Naive thymus-derived CD4-positive, alpha-beta T cell (primary cell): ENCODE measurements at regions not wholly inside any gene's neighbourhood (a gene's known extent, or its start where the extent isn't known, plus 50 kb on each side); places are given as distances from the start of the nearest gene placed in this dataset.

Source experiments
- ATAC-seq: fragments of 150-1000 bp; cut with Tn5 transposase; 2 replicates; pipeline ENCODE4 v1.10.0; 2021; ENCODE audit warnings: mild to moderate bottlenecking, moderate library complexity
- CTCF ChIA-PET: fragments of 350-600 bp; sonication (Branson Sonifier 250); formaldehyde crosslinking; loops from one replicate; lab custom pipeline; 2021; ENCODE audit warnings: antibody characterized with exemption; lab: Charles Lee
- POLR2A ChIA-PET: fragments of 350-600 bp; sonication (Branson Sonifier 250); formaldehyde crosslinking; loops from one replicate; lab custom pipeline; 2021; ENCODE audit warnings: antibody characterized with exemption, inconsistent platforms; lab: Charles Lee
- DNase-seq, 9 donors: peaks; one replicate each; pipeline versions ENCODE4 v3.0.0 to v3.0.0-alpha.2; 2020 to 2022; ENCODE audit warnings: mixed read lengths in 1 of 9
- H3K27ac ChIP-seq: one replicate; pipeline ENCODE4 v1.7.0; 2013; ENCODE audit warnings: mild to moderate bottlenecking, low read depth, low read length, moderate library complexity
- H3K27me3 ChIP-seq, 2 donors: one replicate each; pipeline ENCODE4 v1.7.0; 2013; ENCODE audit warnings: low read length in 2 of 2, mild to moderate bottlenecking in 2 of 2, moderate library complexity in 2 of 2; ENCODE audit not compliant: control insufficient read depth in 2 of 2, insufficient read depth in 2 of 2
- H3K36me3 ChIP-seq, 3 experiments: 1 replicate in 2 of 3; 2 replicates in 1 of 3; pipeline ENCODE4 v1.7.0; 2013; ENCODE audit warnings: low read length in 3 of 3, mild to moderate bottlenecking in 3 of 3, moderate library complexity in 1 of 3; ENCODE audit not compliant: insufficient read depth in 3 of 3, control insufficient read depth in 2 of 3
- H3K4me1 ChIP-seq, 2 donors: one replicate each; pipeline ENCODE4 v1.7.0; 2013; ENCODE audit warnings: low read length in 2 of 2, mild to moderate bottlenecking in 2 of 2, moderate library complexity in 1 of 2; ENCODE audit not compliant: control insufficient read depth in 2 of 2, insufficient read depth in 2 of 2
- H3K4me3 ChIP-seq: 2 replicates; pipeline ENCODE4 v1.7.0; 2013; ENCODE audit warnings: mild to moderate bottlenecking, low read length
- H3K9me3 ChIP-seq, 3 experiments: 1 replicate in 2 of 3; 2 replicates in 1 of 3; pipeline ENCODE4 v1.7.0; 2013; ENCODE audit warnings: low read length in 3 of 3; ENCODE audit not compliant: control insufficient read depth in 2 of 3
- H3K27ac Mint-ChIP-seq, 9 donors: one replicate each; pipeline ENCODE4 v1.8.0; 2020 to 2022; ENCODE audit warnings: mixed read lengths in 9 of 9, mild to moderate bottlenecking in 8 of 9, moderate library complexity in 5 of 9, inconsistent platforms in 2 of 9
- H3K27me3 Mint-ChIP-seq, 5 donors: one replicate each; pipeline ENCODE4 v1.8.0; 2021 to 2022; ENCODE audit warnings: mixed read lengths in 5 of 5, mild to moderate bottlenecking in 1 of 5
- H3K36me3 Mint-ChIP-seq, 5 donors: one replicate each; pipeline ENCODE4 v1.8.0; 2020 to 2022; ENCODE audit warnings: mixed read lengths in 5 of 5, mild to moderate bottlenecking in 3 of 5, inconsistent platforms in 1 of 5
- H3K4me1 Mint-ChIP-seq, 7 donors: one replicate each; pipeline ENCODE4 v1.8.0; 2020 to 2022; ENCODE audit warnings: mixed read lengths in 7 of 7, mild to moderate bottlenecking in 3 of 7, inconsistent platforms in 1 of 7
- H3K4me3 Mint-ChIP-seq, 10 donors: one replicate each; pipeline ENCODE4 v1.8.0; 2020 to 2022; ENCODE audit warnings: mild to moderate bottlenecking in 10 of 10, mixed read lengths in 10 of 10, moderate library complexity in 6 of 10, inconsistent platforms in 2 of 10
- H3K9me3 Mint-ChIP-seq, 11 donors: one replicate each; pipeline ENCODE4 v1.8.0; 2020 to 2022; ENCODE audit warnings: mixed read lengths in 11 of 11, mild to moderate bottlenecking in 4 of 11, inconsistent platforms in 1 of 11, moderate library complexity in 1 of 11
- intact Hi-C, 2 donors: fragments of 100-400 bp; cut with micrococcal nuclease; formaldehyde crosslinking; loops; one replicate each; pipeline ENCODE4 v1.15.1; 2023

- Mint-ChIP-seq H3K27ac (peak overlapping the region in 1 of 9 donors; percentile 52), H3K36me3 (peaks cover 0 to 13% (median 4%) of the 10 kb centered on the region in 5 donors)
- POLR2A ChIA-PET: no interaction called here
Measured at GRCh38 chr12:45658020-45658419, 71.5 kb upstream of the ARID2 start.

DNA sequence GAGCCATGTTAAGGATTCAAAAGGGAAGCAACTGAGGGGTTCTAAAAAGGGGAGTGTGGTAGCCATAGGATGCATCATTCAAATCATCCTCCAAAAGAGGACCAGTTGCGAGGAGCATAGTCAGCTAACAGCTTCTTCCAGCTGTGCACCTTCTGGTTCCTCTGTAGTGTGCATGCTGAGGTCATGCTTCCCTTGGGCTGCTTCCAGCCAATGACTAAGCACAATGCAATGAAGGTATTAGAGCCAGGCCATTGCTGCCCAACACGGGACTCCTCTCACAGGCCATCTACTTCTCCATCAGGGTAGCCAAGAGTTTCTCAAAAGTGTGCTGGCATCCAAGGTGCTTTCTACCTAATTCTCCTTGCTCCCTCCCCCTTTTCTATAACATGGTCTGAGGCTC is 69.2 kb upstream of the ARID2 start:
- peaks cover 0 to 13% (median 0%) of the 10 kb centered on the region in 11 donors for H3K9me3 Mint-ChIP-seq
- ChIA-PET POLR2A (no interaction called here), CTCF (interaction anchor here (0.9 kb wide), 1 partner anchor 10 kb away, joined by 3 read pairs; no protein-coding TSS in a partner anchor)
- Histone ChIP-seq H3K36me3 (no peaks in the 10 kb centered on the region), H3K9me3 (no peaks in the 10 kb centered on the region), H3K4me1 (peaks cover 0 to 4% of the 10 kb centered on the region in 2 donors), H3K4me3 (no peak overlapping the region), H3K27ac (no peak overlapping the region), H3K27me3 (no peaks in the 10 kb centered on the region)
- no peak overlapping the region for H3K4me3 Mint-ChIP-seq
- no peak for DNase-seq
- peaks cover 0 to 19% (median 4%) of the 10 kb centered on the region in 5 donors for H3K36me3 Mint-ChIP-seq
- intact Hi-C loops: no loop called here
- ATAC-seq: peak; percentile 56
- H3K4me1 Mint-ChIP-seq: peaks cover 0 to 35% (median 3%) of the 10 kb centered on the region in 7 donors
- peaks cover 0 to 71% (median 4%) of the 10 kb centered on the region in 5 donors for H3K27me3 Mint-ChIP-seq
- H3K27ac Mint-ChIP-seq: no peak overlapping the region

More at GRCh38 chr12:45658020-45658419, 71.5 kb upstream of the ARID2 start:
- DNase-seq (no peak), ATAC-seq (no peak)
- Mint-ChIP-seq H3K4me1 (peaks cover 0 to 19% (median 7%) of the 10 kb centered on the region in 7 donors), H3K27me3 (peaks cover 0 to 63% (median 4%) of the 10 kb centered on the region in 5 donors), H3K4me3 (no peak overlapping the region), H3K9me3 (peaks cover 0 to 7% (median 0%) of the 10 kb centered on the region in 11 donors)
- H3K4me3 ChIP-seq: no peak overlapping the region
- no peaks in the 10 kb centered on the region for H3K27me3 ChIP-seq
- H3K9me3 ChIP-seq: no peaks in the 10 kb centered on the region
- no peaks in the 10 kb centered on the region for H3K4me1 ChIP-seq
- CTCF ChIA-PET: interaction anchor here (1.3 to 1.5 kb wide), 2 partner anchors 11 to 91 kb away, joined by 3 to 4 read pairs; no protein-coding TSS in a partner anchor
- H3K27ac ChIP-seq: no peak overlapping the region
- H3K36me3 ChIP-seq: no peaks in the 10 kb centered on the region
- intact Hi-C loops: loop anchor here in 1 of 2 donors (10.0 kb wide), 1 partner anchor 187 kb away; no protein-coding TSS in a partner anchor

GRCh38 chr12:45663455-45663854 is 66.1 kb upstream of the ARID2 start:
- Mint-ChIP-seq H3K27me3 (peaks cover 0 to 58% (median 0%) of the 10 kb centered on the region in 5 donors), H3K9me3 (peaks cover 0 to 18% (median 0%) of the 10 kb centered on the region in 11 donors), H3K4me1 (peaks cover 3 to 47% (median 8%) of the 10 kb centered on the region in 7 donors), H3K27ac (peak overlapping the region in 1 of 9 donors; percentile 39), H3K36me3 (peaks cover 0 to 23% (median 4%) of the 10 kb centered on the region in 5 donors), H3K4me3 (peak overlapping the region in 1 of 10 donors; percentile 6)
- Histone ChIP-seq H3K27me3 (no peaks in the 10 kb centered on the region), H3K4me1 (peaks cover 4 to 5% of the 10 kb centered on the region in 2 donors), H3K27ac (no peak overlapping the region), H3K4me3 (no peak overlapping the region), H3K36me3 (no peaks in the 10 kb centered on the region), H3K9me3 (no peaks in the 10 kb centered on the region)
- intact Hi-C loops: no loop called here
- ChIA-PET CTCF (interaction anchor here (0.9 kb wide), 1 partner anchor 16 kb away, joined by 6 read pairs; no protein-coding TSS in a partner anchor), POLR2A (no interaction called here)
- no peak for ATAC-seq
- DNase-seq: no peak

GRCh38 chr12:45665941-45666340 is 63.6 kb upstream of the ARID2 start:
- H3K4me3 Mint-ChIP-seq: no peak overlapping the region
- Histone ChIP-seq H3K27me3 (no peaks in the 10 kb centered on the region), H3K27ac (no peak overlapping the region), H3K4me1 (peaks cover 24 to 27% of the 10 kb centered on the region in 2 donors), H3K4me3 (no peak overlapping the region), H3K9me3 (no peaks in the 10 kb centered on the region), H3K36me3 (no peaks in the 10 kb centered on the region)
- peaks cover 0 to 37% (median 0%) of the 10 kb centered on the region in 5 donors for H3K27me3 Mint-ChIP-seq
- DNase-seq: no peak
- peaks cover 0 to 10% (median 0%) of the 10 kb centered on the region in 11 donors for H3K9me3 Mint-ChIP-seq
- ChIA-PET CTCF (no interaction called here), POLR2A (interaction anchor here (1.4 kb wide), 1 partner anchor 10 kb away, joined by 4 read pairs; no protein-coding TSS in a partner anchor)
- no peak for ATAC-seq
- peaks cover 16 to 62% (median 30%) of the 10 kb centered on the region in 7 donors for H3K4me1 Mint-ChIP-seq
- intact Hi-C loops: loop anchor here in 1 of 2 donors (5.0 kb wide), 1 partner anchor 149 kb away; no protein-coding TSS in a partner anchor
- peaks cover 0 to 20% (median 0%) of the 10 kb centered on the region in 5 donors for H3K36me3 Mint-ChIP-seq
- H3K27ac Mint-ChIP-seq: no peak overlapping the region

GRCh38 chr12:45666396-45666795 is 63.1 kb upstream of the ARID2 start:
- ChIA-PET POLR2A (interaction anchor here (1.4 kb wide), 1 partner anchor 10 kb away, joined by 4 read pairs; no protein-coding TSS in a partner anchor), CTCF (no interaction called here)
- peaks cover 16 to 65% (median 31%) of the 10 kb centered on the region in 7 donors for H3K4me1 Mint-ChIP-seq

GRCh38 chr12:45666816-45667215 is 62.7 kb upstream of the ARID2 start:
- Mint-ChIP-seq H3K4me3 (no peak overlapping the region), H3K9me3 (peaks cover 0 to 10% (median 0%) of the 10 kb centered on the region in 11 donors), H3K27me3 (peaks cover 0 to 32% (median 0%) of the 10 kb centered on the region in 5 donors), H3K27ac (peak overlapping the region in 2 of 9 donors; percentile 20 to 31), H3K36me3 (peaks cover 0 to 20% (median 0%) of the 10 kb centered on the region in 5 donors), H3K4me1 (peaks cover 16 to 65% (median 31%) of the 10 kb centered on the region in 7 donors)
- CTCF ChIA-PET: interaction anchor here (1.5 kb wide), 1 partner anchor 12 kb away, joined by 4 read pairs; no protein-coding TSS in a partner anchor
- Histone ChIP-seq H3K27ac (no peak overlapping the region), H3K4me1 (peaks cover 28 to 30% of the 10 kb centered on the region in 2 donors), H3K27me3 (no peaks in the 10 kb centered on the region), H3K9me3 (no peaks in the 10 kb centered on the region), H3K36me3 (no peaks in the 10 kb centered on the region), H3K4me3 (no peak overlapping the region)
- intact Hi-C loops: loop anchor here in 1 of 2 donors (5.0 kb wide), 1 partner anchor 150 kb away; no protein-coding TSS in a partner anchor
- ATAC-seq (no peak), DNase-seq (no peak)
- POLR2A ChIA-PET: no interaction called here

More at GRCh38 chr12:45666396-45666795, 63.1 kb upstream of the ARID2 start:
- Histone ChIP-seq H3K4me1 (peaks cover 28 to 30% of the 10 kb centered on the region in 2 donors), H3K9me3 (no peaks in the 10 kb centered on the region), H3K27me3 (no peaks in the 10 kb centered on the region), H3K36me3 (no peaks in the 10 kb centered on the region), H3K4me3 (no peak overlapping the region), H3K27ac (no peak overlapping the region)
- Mint-ChIP-seq H3K27me3 (peaks cover 0 to 36% (median 0%) of the 10 kb centered on the region in 5 donors), H3K36me3 (peaks cover 0 to 20% (median 0%) of the 10 kb centered on the region in 5 donors), H3K27ac (no peak overlapping the region), H3K9me3 (peaks cover 0 to 10% (median 0%) of the 10 kb centered on the region in 11 donors), H3K4me3 (peak overlapping the region in 1 of 10 donors; percentile 3)
- DNase-seq: no peak
- no peak for ATAC-seq
- intact Hi-C loops: loop anchor here in 1 of 2 donors (5.0 kb wide), 1 partner anchor 149 kb away; no protein-coding TSS in a partner anchor
